HG02852 (cell line): ENCODE measurements at regions not wholly inside any gene's neighbourhood (a gene's known extent, or its start where the extent isn't known, plus 50 kb on each side); places are given as distances from the start of the nearest gene placed in this dataset.

Experiments
- ATAC-seq: cut with Tn5 transposase; IDR thresholded peaks from one replicate; pipeline ENCODE4 v1.9.1; 2021; ENCODE audit warnings: mild to moderate bottlenecking, moderate library complexity; ENCODE audit not compliant: unreplicated experiment

DNA sequence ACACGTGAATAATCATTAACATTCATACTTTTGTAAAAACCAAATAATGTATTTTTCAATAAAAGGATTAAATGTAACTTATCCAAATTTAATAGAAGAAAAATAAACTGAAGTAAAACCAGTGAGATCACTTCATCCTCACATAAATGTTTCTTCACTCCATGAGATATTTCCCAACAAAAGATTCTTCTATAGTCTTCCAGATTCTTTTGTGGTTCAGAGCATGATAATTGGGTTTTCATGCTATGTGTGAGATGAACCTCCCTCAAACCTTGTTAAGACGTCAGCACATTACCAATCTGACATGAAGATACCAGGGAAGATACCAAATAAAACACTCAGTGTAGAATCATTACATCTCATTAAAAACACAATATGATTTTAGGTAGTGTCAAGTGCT lies 62.9 kb upstream of the OXGR1 start:
- no peak for ATAC-seq

DNA sequence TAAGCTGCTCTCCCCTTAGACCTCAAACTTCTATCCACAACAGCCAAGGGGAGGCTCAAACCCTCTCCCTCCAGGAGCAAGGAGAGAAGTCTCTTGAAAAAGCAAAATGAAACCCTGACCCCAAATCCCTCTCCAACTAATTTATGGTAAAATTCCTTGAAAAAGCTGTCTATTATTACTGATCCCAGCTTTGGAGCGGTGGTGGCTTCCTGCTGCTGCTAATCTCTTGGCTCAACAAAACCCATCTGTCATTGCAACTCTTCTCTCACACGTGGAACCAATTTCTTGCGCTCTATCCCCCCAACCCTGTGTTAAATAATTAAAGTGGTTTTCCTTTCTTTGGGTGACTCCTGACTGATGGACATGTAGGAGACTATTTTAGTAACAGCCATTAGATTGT lies 64.1 kb upstream of the OXGR1 start:
- ATAC-seq = no peak

DNA sequence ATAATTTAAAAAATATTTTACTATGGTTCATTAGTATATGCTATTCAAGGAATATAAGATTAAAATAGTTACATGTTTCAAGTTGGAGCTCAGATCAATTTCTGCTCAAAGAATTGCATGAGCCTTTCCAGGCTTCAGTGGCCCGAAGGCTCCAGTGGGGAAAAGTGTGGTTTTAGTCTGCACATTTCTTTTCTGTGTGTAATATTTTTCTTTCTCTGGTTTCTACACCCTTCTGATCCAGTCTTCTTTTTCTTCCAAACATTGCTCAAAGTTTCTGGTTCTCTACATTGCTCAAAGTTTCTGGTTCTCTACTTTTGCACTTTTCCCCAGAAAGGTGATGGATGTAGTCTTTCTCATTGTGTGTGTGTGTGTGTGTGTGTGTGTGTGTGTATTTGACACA lies 64.7 kb upstream of the OXGR1 start:
- no peak for ATAC-seq

DNA sequence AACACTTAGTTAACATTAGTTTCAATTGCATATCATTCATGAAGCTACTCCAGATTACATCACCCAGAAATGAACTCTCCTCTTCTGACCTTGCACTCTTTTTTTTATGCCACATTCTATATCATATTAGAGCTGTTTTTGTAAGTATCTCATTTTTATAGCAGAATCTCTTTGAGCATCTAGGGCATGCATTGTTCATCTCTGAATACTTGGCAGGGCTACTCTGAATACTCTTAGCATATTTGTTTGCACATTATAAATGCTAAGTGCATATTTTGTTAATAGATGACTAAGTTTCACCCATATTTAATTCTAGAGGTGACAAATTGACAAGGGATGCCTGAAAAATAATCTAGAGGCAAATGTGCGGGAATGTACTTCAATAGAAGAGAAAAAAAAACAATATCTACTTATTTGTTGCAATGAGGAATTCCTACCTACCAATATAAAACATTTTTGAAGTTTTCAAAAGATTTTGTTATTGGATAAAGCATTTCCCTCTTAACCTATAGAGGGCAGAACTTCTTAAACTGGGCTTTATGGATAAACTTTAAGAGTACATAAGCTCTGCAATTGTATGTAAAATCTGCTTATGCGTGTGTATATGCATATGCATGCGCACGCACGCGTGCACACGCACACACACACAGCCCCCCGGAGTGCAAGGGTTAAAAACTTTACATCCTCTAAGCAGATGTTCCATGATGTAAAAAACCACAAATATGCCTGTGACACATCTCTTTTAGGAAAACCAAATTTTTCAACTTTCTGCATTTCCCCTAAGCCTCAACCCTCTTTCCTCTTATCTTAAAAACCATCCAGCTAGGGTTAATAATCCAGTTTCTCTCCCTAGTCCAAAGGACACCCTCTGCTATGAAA lies 73.0 kb upstream of the OXGR1 start:
- ATAC-seq = no peak

DNA sequence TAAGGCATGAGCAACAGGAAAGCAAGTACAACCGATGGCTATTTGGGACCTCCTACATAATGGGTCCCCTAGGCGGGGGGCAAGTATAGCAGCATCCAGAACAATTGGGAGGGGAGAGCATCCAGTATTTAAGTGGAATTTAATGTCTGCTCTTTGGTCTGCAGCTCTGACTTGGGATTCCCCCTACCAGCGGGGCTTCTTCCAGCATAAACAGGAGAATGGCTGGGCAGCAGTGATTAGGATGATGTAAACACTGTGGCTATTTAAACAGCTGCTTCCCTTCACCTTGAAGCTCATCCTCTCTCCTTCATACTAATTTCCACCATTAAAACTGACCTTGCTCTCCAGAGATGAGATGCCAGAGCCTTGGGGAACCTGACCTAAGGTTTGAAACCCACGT lies 73.9 kb upstream of the OXGR1 start:
- no peak for ATAC-seq

DNA sequence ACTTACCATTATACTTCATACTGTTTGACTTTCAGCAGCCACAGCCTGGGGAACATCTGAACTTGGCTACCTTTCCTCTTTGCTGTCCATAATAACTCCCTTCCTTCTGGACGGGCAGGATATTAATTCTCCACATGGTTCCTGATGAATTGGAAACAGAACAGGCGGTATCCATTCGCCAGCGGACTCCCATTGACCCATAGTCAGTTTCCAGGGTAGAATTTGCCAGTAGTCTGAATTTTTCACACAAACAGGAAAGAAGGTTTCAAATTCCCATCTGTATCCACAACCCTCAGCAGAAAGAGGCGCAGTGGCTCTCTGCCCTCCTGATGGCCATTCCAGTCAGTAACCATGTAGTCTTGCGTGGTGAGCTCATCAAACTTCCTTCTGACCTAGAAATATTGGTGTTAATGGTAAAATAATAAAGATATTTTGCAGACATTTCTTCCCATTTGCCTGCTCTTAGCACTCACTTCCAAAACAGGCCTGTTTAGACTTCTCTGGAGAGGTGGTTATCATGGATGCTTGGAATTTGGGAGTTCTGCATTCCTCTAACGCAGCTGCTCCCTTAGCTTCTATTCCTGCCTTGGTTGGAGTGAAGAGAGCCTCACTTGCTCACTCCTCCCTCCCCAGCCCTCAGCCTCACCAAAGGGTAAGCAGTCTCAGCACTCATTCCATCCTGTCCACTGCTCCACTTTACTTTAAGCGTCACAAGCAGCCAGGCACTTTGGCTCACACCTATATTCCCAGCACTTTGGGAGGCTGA lies 75.0 kb upstream of the OXGR1 start:
- ATAC-seq = no peak

DNA sequence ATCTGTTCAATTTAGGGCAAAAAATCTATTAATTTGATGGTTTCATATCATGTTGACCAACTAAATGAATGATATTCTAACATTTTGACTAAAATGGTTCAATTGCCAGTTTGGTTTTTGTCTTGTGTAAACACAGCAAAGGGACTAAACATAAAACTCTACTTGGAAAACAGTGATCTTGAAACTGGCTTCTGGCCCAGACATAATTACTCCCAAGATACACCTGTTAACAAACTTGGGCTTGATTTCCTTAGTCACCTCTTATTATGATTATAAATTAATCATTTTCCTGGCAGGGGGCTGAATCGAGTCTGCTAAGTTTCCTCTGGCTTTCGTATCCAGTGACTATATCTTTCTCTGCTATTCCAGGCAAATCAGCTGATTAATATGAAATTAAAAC lies 78.0 kb upstream of the OXGR1 start:
- ATAC-seq = no peak

DNA sequence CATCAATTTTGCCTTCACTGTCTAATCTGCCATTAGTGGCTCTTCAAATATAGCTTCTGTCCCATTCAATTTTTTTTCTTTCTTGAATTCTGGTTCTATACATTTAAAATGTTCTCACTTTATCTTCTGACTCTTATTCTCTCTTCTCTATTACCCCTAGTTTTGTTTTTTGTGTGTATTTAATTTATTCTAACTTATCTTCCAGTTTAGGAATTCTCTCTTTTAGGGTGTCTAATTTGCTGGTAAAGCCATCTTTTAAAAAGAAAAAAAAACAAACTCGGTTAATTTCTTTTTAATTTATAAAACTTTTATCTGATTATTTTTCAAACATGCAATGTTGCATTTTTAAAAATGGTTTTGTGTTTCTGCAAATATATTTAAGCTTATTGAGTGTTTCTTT lies 80.3 kb upstream of the OXGR1 start:
- ATAC-seq = no peak

DNA sequence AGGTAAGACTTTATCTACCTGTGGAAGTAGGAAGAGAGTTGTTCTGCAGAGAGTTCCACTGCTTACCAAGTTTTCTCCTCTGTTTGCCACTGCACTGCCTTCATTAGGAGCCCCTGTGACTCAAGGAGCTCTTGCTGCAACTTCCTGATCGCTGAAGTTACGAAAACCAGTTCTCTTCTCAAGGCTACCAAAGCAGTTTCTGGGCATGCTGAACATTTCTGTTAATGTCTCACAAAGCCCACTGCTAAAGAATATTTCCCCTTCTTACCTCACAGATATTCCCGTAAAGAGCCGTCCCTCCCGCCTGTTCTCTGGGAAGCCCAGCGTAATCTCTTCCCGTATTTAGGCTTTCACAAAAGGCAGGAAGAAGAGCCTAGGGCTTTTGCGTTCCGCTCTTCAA lies 82.6 kb upstream of the OXGR1 start:
- ATAC-seq = no peak

DNA sequence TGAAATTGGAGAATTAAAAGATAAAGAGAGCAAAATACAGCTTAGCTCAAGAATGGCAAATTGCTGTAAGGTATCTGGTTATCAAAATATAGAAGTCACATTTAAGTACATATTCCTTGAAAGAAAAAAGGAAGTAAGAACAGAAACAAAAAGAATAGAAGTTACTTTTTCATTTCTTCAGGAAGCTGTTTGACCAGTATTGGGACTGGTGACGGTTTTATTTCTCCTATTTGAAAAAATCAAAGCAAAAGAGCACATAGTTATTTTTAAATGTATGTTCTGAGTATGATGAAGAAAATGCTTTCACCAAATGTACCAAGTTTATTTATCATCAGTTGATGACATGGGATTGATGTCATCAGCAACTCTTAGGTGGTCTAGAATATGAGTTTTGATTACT lies 83.1 kb upstream of the OXGR1 start:
- no peak for ATAC-seq

DNA sequence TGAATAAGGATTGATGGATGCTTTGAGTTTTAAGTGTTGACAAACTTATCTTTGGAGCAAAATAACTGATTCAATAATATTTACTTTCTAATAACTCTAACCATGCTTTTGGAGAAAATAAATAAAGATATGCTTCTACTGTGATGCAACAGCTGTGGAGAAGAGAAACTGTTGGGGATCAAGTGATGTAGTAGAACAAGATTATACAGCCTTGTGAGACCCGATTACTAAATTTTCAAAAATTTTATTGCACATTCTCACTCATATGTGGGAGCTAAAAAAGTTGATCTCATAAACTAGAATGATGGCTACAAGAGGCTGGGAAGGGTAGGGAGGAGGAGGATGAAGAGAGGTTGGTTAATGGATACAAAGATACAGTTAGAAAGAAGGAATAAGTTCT lies 85.5 kb upstream of the OXGR1 start:
- ATAC-seq = no peak

DNA sequence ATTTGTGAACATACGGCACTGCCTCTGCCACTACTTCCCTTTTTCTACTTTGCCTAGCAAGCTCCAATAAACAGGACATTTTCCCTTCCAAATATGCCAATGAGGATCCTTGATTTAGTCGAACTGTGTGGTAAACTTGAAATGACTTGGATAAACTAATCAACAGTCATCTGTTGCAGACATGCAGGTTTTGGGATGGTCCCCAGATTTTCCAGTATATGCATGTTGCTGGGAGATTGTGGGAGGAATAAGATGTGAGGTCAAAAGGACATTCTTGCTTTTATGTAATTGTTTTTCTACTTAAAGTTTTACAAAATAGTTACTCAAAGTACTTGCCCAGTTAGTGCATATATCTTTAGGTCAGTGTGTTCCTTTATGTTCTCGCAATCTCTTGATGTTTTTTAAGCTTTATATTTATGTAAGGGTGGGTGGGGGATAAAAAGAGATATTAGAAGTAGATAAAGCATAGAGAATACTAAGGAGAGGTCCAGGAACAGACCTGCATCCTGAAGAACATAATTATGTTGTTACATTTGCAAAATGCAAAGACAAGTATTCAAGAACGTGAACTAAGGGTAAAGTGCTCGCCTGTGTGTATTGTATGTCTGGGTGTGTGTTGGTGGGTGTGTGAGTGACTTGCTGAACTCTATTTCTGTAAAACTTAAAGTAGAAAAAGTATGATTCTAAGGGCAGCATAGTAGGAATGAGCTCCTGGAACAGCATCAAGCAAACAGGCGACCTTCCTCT lies 88.4 kb upstream of the OXGR1 start:
- ATAC-seq = no peak

DNA sequence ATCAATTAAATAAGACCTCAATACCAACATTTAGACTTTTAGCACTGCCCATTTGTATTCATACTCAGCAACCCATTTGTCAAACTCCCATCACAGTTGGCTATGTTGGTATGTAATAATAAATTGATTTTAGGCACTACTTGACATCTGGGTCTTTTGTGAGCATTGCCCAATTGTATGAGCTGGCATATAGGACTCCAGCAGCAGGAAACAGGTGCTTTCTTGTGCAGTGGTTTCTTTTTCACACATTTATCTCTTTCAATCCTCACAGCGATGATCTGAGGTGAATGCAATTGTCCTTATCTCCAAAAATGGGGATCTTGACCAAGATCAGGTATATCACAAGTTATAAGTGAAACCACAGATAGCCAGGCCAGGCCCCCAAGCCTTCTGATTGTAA lies 96.9 kb upstream of the OXGR1 start:
- no peak for ATAC-seq

DNA sequence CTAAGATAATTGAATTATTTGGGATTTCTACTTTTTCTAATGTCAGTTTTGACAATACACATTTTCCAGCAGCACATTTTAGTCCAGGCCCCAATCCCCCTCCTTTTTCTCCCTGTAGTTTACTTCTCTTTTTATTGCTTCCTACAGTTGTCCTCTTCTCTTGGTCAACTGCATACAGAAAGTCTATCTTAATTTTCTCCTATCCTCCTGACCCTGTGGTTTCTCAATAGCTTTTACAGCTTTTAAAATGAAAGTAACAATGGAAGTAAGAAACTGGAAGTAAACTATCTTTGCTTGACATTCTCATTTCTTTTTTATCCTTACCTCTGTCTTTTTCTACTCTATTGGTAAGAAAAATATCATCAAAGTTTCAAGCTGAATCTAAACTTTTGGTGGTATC lies 106.5 kb upstream of the OXGR1 start:
- no peak for ATAC-seq

DNA sequence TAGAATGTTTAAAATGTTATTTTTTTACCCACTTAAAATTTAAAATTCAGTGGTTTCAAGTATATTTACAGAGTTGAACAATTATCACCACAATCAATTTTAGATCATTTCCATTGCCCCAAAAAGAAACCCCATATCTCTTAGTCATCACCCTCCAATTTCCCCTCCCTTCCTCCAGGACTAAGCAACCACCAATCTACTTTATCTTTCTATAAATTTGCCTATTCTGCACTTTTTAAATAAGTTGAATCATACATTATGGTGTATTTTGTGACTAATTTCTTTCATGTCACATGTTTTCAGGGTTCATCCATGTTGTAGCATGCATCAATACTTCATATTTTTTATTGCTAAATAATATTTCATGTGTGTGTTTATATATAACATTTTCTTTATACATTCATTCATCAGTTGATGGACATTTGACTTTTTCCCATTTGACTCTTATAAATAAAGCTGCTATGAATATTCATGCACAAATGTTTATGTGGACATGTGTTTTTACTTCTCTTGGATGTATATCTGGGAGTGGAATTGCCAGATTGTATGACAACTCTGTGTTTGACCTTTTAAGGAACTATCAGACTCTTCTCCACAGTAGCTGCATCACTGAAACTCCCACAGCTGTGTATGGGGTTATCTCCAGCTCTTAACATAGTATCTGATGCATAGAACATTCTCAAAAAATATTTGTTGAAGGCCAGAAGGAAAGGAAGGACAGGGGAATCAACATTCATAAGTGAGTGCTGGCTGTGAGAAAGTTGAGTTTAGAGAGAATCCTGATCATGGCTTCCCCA lies 107.8 kb upstream of the OXGR1 start:
- no peak for ATAC-seq

DNA sequence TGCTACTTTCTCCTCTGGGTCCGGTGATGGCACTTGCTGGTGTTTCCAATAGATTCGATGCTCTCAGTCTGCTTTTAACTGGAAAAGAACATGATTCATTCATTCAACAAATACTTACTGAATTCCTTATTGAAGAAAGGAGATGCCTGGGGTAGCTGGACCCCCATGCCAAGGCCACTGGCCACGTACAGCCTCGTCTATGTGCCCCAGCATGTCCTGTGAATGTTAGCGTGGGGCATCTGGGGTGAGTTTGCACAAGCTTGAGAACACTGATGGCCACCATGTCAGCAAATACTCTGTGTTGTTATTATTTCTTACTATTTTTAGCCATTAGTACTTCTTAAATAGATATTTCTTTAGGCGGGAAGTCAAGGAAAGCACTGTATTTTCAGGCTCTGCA lies 112.0 kb upstream of the OXGR1 start:
- ATAC-seq = no peak

DNA sequence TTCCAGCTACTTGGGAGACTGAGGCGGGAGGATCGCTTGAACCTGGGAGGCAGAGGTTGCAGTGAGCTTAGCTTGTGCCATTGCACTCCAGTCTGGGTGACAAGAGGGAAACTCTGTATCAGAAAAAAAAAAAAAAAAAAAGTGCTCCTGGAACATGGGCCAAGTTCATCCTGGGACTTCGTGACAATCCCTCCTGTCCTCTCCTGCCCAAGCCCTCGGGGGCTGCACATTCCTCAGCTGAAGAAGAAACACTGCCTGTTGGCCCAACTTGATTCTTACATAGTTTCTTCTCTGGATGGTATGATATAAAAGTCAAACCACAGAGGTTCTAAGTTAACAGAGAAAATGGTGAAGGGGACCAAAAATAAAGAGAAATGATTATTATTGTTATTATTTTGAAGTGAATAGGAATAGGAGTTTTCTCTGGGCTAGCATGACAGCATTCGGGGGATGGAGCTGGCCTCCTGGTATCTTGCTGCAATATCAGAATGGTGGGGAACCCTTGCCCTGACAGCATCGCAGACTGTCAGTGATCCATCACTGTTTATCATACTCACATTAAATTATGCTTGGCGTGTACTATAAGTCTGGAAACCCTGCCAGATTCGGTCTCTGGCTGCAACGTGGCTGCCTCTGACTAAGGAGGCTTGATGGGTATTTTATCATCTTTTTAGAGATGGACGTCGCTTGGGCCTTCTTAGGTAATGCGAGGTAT lies 113.7 kb upstream of the OXGR1 start:
- ATAC-seq = no peak

DNA sequence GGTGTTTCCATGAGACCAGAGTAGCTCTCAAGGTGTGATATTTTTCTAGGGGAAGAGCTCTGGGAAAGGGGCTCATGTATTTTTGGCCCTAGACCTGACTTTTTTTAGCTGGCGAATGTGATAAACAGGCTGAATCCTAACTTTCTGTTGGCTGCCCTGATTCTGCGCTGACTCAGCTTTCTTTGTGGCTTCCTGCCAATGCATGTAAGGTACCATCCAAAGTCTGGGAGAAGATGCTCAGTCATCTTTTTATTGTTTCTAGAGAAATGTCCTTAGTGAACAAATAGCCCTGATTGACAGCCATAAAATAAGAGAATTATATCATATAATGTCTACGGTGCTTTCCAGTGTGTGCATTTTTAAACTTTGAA lies 113.6 kb upstream of the MBNL2 start:
- no peak for ATAC-seq

DNA sequence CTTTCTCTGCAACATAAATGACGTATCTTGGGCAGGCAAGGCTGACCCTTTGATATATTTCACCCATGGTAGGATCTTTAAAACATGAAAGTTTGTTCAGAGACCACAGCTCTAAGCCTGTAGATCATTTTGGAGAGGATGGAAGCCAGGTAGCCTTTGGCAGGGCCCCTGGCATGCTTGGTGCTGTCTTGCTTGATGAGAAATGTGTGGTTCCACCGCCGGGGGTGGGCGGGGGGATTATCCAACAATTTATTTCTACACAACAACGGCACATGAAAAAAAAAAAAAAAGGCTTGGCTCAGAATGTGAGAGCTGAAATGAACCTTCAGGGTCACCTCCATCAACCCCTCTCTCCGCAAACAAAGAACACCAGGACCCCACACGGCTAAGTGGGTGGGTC lies 112.9 kb upstream of the MBNL2 start:
- no peak for ATAC-seq

DNA sequence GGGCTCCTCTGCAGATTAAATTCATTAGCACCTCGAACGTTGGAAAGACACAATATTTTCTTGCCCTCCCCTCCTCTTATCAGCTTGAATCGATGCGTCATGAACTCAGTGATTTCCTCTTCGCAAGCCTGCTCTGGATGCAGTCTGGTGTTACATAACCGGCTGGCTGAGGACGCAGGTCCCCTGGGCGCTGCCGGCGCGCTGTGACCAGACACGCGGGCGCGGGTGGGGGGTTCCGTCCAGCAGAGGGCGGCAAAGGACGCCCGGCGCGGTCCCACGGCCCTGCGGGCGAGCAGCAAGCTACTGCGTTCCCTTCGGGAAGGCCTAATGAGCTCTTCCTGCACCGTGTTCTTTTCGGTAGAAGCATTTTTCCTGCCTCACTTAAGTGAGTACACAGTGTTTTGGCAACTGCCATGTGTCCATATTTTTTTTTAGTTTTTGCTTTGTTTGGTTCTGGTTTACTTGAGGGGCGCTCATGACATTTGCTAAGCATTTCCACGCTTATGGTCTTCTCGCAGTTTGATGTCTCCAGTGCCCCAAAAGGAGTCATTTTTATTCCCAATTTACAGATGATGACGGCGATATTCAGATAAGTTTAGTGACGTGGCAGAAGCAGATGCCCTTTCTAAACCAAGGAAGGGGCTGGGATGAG lies 112.2 kb upstream of the MBNL2 start:
- ATAC-seq = peak; percentile 98
